GM06990 (cell line): ENCODE measurements at regions not wholly inside any gene's neighbourhood (a gene's known extent, or its start where the extent isn't known, plus 50 kb on each side); places are given as distances from the start of the nearest gene placed in this dataset.

Experiments used
- DNase-seq: peaks from one replicate; pipeline ENCODE4 v3.0.0-alpha.2; 2011; ENCODE audit not compliant: insufficient read length; ENCODE audit errors: extremely low read depth
- H3K27me3 ChIP-seq: replicated peaks from 2 replicates; pipeline ENCODE4 v1.6.0; 2011; ENCODE audit warnings: low read length; ENCODE audit not compliant: control insufficient read depth, insufficient read depth
- H3K36me3 ChIP-seq: 2 replicates; pipeline ENCODE4 v1.5.1; 2011; ENCODE audit warnings: low read length; ENCODE audit not compliant: control insufficient read depth, insufficient read depth
- H3K4me3 ChIP-seq: replicated peaks from 2 replicates; pipeline ENCODE4 v1.5.1; 2011; ENCODE audit warnings: low read depth, mild to moderate bottlenecking, control low read depth, low read length
- TF ChIP-seq, protein P1 (sequence below): IDR thresholded peaks from 2 replicates; pipeline ENCODE4 v1.5.1; 2011; ENCODE audit warnings: low read length, control low read depth, mild to moderate bottlenecking, inconsistent platforms; ENCODE audit not compliant: insufficient read depth, poor library complexity, severe bottlenecking

DNA sequence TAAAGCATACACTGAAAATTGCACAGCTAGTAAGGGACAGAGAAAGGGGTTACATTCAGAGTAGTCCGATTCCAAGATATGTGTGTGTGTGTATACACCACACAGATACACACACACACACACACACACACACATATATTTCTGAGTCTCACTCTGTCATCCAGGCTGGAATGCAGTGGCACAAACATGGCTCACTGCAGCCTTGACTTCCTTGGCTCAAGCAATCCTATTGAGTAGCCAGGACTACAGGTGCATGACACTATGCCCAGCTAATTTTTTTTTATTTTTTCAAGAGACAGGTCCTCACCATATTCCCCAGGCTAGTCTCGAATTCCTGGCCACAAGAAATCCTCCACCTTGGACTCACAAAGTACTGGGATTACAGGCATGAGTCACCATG is 68.1 kb upstream of the ITPRID2 start:
- H3K27me3 ChIP-seq = no peaks in the 10 kb centered on the region; the same call in 1 of the 2 replicates
- no peaks in the 10 kb centered on the region for H3K36me3 ChIP-seq
- TF ChIP-seq, protein P1, sequence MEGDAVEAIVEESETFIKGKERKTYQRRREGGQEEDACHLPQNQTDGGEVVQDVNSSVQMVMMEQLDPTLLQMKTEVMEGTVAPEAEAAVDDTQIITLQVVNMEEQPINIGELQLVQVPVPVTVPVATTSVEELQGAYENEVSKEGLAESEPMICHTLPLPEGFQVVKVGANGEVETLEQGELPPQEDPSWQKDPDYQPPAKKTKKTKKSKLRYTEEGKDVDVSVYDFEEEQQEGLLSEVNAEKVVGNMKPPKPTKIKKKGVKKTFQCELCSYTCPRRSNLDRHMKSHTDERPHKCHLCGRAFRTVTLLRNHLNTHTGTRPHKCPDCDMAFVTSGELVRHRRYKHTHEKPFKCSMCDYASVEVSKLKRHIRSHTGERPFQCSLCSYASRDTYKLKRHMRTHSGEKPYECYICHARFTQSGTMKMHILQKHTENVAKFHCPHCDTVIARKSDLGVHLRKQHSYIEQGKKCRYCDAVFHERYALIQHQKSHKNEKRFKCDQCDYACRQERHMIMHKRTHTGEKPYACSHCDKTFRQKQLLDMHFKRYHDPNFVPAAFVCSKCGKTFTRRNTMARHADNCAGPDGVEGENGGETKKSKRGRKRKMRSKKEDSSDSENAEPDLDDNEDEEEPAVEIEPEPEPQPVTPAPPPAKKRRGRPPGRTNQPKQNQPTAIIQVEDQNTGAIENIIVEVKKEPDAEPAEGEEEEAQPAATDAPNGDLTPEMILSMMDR = no peak
- H3K4me3 ChIP-seq = no peak overlapping the region
- DNase-seq = no peak

DNA sequence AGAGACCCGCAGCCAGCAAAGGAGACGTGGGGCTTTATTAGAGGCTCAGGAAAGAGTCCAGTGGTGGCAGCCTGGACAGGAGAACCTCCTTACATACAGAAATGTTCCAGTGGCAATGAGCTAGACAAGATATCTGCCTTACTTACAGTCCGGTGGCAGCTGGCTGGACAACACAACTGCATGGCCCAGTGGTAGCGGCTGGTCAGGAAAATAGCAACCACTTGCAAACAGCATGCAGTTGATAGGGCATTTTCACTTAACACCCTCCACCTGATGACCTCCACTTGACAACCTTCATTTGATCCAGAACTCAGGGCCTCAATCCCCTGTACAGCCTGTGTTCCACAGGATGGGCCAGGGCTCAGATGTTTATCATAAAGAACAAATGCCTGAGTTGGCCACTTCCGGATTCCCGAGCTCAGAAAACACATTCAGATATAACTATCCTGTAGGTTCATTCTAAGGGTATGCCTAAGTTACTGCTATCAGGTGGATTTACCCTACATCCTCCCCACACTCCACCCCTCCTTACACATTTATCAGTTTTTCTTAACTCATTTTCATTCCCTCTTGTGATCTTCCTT is 63.3 kb upstream of the ITPRID2 start:
- Histone ChIP-seq H3K36me3 (no peaks in the 10 kb centered on the region), H3K4me3 (no peak overlapping the region), H3K27me3 (no peaks in the 10 kb centered on the region)
- TF ChIP-seq, protein P1 = no peak
- no peak for DNase-seq

- TF ChIP-seq, protein P1 = no peak
- H3K27me3 ChIP-seq = no peaks in the 10 kb centered on the region
- H3K36me3 ChIP-seq = no peaks in the 10 kb centered on the region
- H3K4me3 ChIP-seq = no peak overlapping the region
- DNase-seq = no peak
Observed at GRCh38 chr2:181829230-181829629, 62.3 kb upstream of the ITPRID2 start.

GRCh38 chr2:181832015-181832414 is 59.5 kb upstream of the ITPRID2 start:
- TF ChIP-seq, protein P1 = no peak
- H3K4me3 ChIP-seq = no peak overlapping the region
- DNase-seq = no peak
- H3K27me3 ChIP-seq = no peaks in the 10 kb centered on the region
- H3K36me3 ChIP-seq = no peaks in the 10 kb centered on the region

DNA sequence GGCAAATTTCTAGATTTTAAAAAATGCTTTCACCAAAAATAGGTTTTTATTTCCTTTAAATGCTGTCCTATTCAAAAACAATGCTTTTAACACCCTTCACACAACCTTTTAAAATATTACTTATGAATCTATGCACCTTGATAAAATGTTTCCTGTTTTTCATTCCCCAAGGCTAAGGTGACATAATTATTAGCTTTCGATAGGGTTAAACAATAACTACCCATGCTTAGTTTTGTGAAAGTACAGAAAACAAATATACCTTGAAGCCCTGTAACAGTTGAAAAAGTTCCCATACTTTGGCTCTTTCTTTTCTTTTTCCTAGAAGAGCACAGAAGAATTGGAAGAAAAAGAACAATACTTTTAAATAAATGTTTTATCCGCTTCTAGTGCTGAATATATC is 54.9 kb upstream of the ITPRID2 start:
- no peak overlapping the region for H3K4me3 ChIP-seq
- no peaks in the 10 kb centered on the region for H3K27me3 ChIP-seq
- H3K36me3 ChIP-seq = no peaks in the 10 kb centered on the region
- TF ChIP-seq, protein P1 = no peak
- DNase-seq = no peak

DNA sequence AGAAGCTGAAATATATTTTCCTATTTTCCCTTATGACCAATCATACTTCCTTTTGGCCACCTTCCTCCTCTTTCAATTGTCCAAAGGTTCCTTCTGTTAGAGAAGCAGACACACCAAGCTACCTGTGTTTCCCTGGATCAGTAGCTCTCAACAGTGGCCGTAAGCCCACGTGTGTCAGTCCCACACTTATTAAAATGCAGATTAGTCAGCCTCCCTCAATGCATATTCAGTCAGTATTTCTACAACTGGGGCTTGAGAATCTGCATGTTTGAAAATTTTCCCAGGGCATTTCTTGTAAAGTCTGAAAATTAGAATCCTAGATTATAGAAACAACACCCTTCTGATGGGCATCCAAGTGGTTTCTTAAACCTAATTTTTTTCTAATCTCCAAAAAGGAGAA is 54.0 kb upstream of the ITPRID2 start:
- Histone ChIP-seq H3K27me3 (no peaks in the 10 kb centered on the region), H3K36me3 (no peaks in the 10 kb centered on the region), H3K4me3 (no peak overlapping the region)
- no peak for DNase-seq
- TF ChIP-seq, protein P1 = no peak
